Caco-2 (cell line): ENCODE measurements at regions not wholly inside any gene's neighbourhood (a gene's known extent, or its start where the extent isn't known, plus 50 kb on each side); places are given as distances from the start of the nearest gene placed in this dataset.

Source experiments
- BruUV-seq: library from RNA; stranded (reverse); fragments of 400-500 nt; replicated peaks from 2 replicates; lab custom pipeline; 2021; lab: Mats Ljungman, UMichigan
- CTCF ChIA-PET: fragments of 300-600 bp; sonication (Branson Sonifier 250); formaldehyde crosslinking; loops from one replicate; lab custom pipeline; 2022; ENCODE audit warnings: antibody characterized with exemption; lab: Charles Lee
- POLR2A ChIA-PET: fragments of 300-600 bp; sonication (Branson Sonifier 250); formaldehyde crosslinking; loops from one replicate; lab custom pipeline; 2022; ENCODE audit warnings: antibody characterized with exemption; lab: Charles Lee
- DNase-seq, 2 experiments: peaks; one replicate each; pipeline versions ENCODE4 v3.0.0 to v3.0.0-alpha.2; 2020 to 2022
- H3K27me3 ChIP-seq: replicated peaks from 2 replicates; pipeline ENCODE4 v1.6.0; 2011; ENCODE audit warnings: low read length; ENCODE audit not compliant: control insufficient read depth, insufficient read depth
- H3K36me3 ChIP-seq: 2 replicates; pipeline ENCODE4 v1.5.1; 2011; ENCODE audit warnings: low read length; ENCODE audit not compliant: control insufficient read depth, insufficient read depth
- H3K4me1 ChIP-seq: fragments of 250-450 bp; sonication (Bioruptor Pico); 2 replicates; pipeline ENCODE4 v1.5.1; 2020; ENCODE audit warnings: mild to moderate bottlenecking
- H3K4me3 ChIP-seq: 2 replicates; pipeline ENCODE4 v1.5.1; 2011; ENCODE audit warnings: low read depth, mild to moderate bottlenecking, control low read depth, low read length
- H3K9me3 ChIP-seq: fragments of 250-450 bp; sonication (Bioruptor Pico); 2 replicates; pipeline ENCODE4 v1.5.1; 2020; ENCODE audit warnings: mild to moderate bottlenecking, moderate library complexity
- H3K27ac Mint-ChIP-seq: one replicate; pipeline ENCODE4 v1.8.0; 2022; ENCODE audit warnings: mixed read lengths; ENCODE audit not compliant: unreplicated experiment
- H3K27me3 Mint-ChIP-seq: one replicate; pipeline ENCODE4 v1.8.0; 2022; ENCODE audit warnings: mixed read lengths; ENCODE audit not compliant: insufficient read depth, unreplicated experiment
- H3K36me3 Mint-ChIP-seq: one replicate; pipeline ENCODE4 v1.8.0; 2022; ENCODE audit warnings: mild to moderate bottlenecking, mixed read lengths; ENCODE audit not compliant: insufficient read depth, unreplicated experiment
- H3K4me1 Mint-ChIP-seq: one replicate; pipeline ENCODE4 v1.8.0; 2022; ENCODE audit warnings: low read depth, mixed read lengths; ENCODE audit not compliant: unreplicated experiment
- H3K4me3 Mint-ChIP-seq: one replicate; pipeline ENCODE4 v1.8.0; 2022; ENCODE audit warnings: mild to moderate bottlenecking, moderate library complexity, mixed read lengths; ENCODE audit not compliant: unreplicated experiment
- H3K9me3 Mint-ChIP-seq: one replicate; pipeline ENCODE4 v1.8.0; 2022; ENCODE audit warnings: mixed read lengths; ENCODE audit not compliant: unreplicated experiment
- intact Hi-C: fragments of 100-400 bp; cut with micrococcal nuclease; formaldehyde crosslinking; loops from one replicate; pipeline ENCODE4 v1.10.0; 2022; ENCODE audit not compliant: unreplicated experiment
- TF ChIP-seq, protein P1 (sequence below), 2 experiments: fragments of 200-600 bp in 1 of 2; IDR thresholded peaks; 1 replicate in 1 of 2; 2 replicates in 1 of 2; pipeline versions ENCODE4 v1.5.1 to v1.8.0; 2011 to 2022; ENCODE audit warnings: antibody characterized with exemption in 1 of 2, control low read depth in 1 of 2, inconsistent platforms in 1 of 2, low read depth in 1 of 2, low read length in 1 of 2, mild to moderate bottlenecking in 1 of 2, moderate library complexity in 1 of 2; ENCODE audit not compliant: insufficient read depth in 1 of 2, severe bottlenecking in 1 of 2, unreplicated experiment in 1 of 2

DNA sequence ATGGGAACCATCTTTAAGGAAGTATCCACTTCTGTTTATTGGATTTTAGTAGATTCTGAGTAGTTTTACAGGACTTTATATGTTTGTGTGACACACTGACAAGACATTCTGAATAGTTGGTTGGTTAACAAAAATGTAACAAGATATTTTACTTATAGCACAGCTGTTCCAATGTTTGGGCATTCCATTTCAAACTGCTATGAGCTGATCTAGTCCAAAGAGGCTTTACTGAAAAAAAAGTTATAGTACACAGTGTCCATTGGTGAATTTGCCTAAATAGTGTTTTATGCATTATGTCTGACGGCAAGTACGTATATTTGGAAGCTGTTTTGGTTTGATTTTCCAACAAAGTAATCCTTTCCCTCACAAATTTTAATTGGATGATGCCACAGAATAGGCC is 99.1 kb downstream of the SAMD9 start:
- no peaks in the 10 kb centered on the region for H3K36me3 ChIP-seq
- H3K9me3 Mint-ChIP-seq: no peaks in the 10 kb centered on the region
- no peak overlapping the region for H3K27ac Mint-ChIP-seq
- no peaks in the 10 kb centered on the region for H3K4me1 ChIP-seq
- ChIA-PET POLR2A (no interaction called here), CTCF (no interaction called here)
- TF ChIP-seq, protein P1, sequence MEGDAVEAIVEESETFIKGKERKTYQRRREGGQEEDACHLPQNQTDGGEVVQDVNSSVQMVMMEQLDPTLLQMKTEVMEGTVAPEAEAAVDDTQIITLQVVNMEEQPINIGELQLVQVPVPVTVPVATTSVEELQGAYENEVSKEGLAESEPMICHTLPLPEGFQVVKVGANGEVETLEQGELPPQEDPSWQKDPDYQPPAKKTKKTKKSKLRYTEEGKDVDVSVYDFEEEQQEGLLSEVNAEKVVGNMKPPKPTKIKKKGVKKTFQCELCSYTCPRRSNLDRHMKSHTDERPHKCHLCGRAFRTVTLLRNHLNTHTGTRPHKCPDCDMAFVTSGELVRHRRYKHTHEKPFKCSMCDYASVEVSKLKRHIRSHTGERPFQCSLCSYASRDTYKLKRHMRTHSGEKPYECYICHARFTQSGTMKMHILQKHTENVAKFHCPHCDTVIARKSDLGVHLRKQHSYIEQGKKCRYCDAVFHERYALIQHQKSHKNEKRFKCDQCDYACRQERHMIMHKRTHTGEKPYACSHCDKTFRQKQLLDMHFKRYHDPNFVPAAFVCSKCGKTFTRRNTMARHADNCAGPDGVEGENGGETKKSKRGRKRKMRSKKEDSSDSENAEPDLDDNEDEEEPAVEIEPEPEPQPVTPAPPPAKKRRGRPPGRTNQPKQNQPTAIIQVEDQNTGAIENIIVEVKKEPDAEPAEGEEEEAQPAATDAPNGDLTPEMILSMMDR (IDR thresholded peaks at IDR 0.05; ENCODE audit: insufficient read depth in 1 of 2, low read depth in 1 of 2, low read length in 1 of 2, severe bottlenecking in 1 of 2, unreplicated experiment in 1 of 2): no peak
- H3K4me3 Mint-ChIP-seq: no peak overlapping the region
- BruUV-seq: no TSS peak
- no peaks in the 10 kb centered on the region for H3K27me3 Mint-ChIP-seq
- H3K4me3 ChIP-seq: no peak overlapping the region
- peaks cover 6% of the 10 kb centered on the region for H3K36me3 Mint-ChIP-seq
- no peak for DNase-seq
- H3K4me1 Mint-ChIP-seq: no peaks in the 10 kb centered on the region
- H3K9me3 ChIP-seq: no peaks in the 10 kb centered on the region
- intact Hi-C loops: no loop called here
- no peaks in the 10 kb centered on the region for H3K27me3 ChIP-seq

DNA sequence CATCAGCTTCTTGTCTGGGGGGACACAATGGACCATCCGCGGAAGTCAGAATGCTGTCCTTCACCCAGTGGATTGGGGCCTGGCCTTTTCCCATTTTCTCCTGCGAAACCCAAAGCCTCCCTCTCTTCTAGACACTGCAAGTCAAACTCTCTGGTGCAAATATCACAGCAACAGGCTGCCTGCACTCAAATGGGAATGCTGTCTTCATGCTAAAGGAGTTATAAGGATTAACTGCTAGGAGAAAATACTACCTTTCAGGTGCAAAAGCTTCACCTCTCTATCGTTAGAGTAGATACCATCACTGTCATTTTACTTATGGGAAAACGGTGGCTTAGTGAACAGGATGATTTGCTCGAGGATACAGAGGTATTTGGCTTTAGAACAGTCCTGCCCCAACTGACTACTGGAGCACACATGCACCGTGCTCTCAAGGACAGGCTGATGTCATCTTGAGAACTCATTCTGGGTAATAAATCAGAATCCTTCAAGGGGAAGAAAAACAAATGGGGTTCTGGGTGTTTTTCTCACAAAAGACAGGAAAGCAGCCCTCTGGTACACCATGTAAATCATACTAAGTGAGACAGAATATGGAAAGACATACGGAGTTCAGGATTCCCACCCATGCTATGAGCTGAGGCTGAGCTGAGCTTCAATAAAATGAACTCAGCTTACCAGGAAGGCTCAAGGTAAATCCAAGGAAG is 100.9 kb downstream of the SAMD9 start:
- POLR2A ChIA-PET: no interaction called here
- no peak overlapping the region for H3K27ac Mint-ChIP-seq

DNA sequence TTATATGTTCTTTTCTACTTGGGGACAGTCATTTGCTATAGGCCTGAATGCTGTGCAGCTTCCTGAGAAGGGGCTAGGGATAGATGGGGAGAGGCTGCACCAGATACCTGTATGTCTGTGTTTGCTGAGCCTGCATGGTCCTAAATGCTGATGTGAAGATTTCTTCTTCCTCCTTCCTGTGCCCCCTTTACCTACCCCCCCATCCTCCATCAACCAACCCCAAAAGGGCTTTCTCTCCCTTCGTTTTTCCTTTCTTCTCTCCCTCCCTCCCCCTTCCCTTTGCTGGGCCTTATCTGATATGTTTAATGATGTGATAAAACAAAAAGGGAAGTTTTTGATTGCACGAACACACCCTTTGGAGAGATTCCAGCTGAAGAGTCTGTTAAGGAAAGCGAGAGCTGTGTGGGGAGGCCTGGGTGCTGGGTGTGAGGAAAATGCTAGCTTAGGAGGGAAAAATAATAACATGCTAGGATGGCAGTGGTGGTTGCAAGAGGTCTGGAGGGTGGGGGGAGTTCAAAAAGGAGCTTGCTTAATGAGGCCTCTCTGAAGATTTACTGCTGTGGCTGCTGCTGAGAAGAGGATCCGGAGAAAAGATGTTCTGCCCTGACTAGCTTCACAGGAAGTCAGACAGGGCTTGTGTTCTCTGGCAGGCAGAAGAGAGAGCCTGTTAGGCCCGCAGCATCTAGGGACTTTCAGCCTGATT is 101.8 kb downstream of the SAMD9 start:
- Mint-ChIP-seq H3K36me3 (no peaks in the 10 kb centered on the region), H3K9me3 (no peaks in the 10 kb centered on the region), H3K27ac (no peak overlapping the region), H3K4me3 (no peak overlapping the region), H3K4me1 (no peaks in the 10 kb centered on the region), H3K27me3 (no peaks in the 10 kb centered on the region)
- TF ChIP-seq, protein P1 (IDR thresholded peaks at IDR 0.05; ENCODE audit: insufficient read depth in 1 of 2, low read depth in 1 of 2, low read length in 1 of 2, severe bottlenecking in 1 of 2, unreplicated experiment in 1 of 2): no peak
- BruUV-seq: no TSS peak
- POLR2A ChIA-PET: no interaction called here
- H3K36me3 ChIP-seq: no peaks in the 10 kb centered on the region
- no peak overlapping the region for H3K4me3 ChIP-seq
- no peaks in the 10 kb centered on the region for H3K4me1 ChIP-seq
- no peaks in the 10 kb centered on the region for H3K9me3 ChIP-seq
- CTCF ChIA-PET: no interaction called here
- no peak for DNase-seq
- intact Hi-C loops: no loop called here
- H3K27me3 ChIP-seq: no peaks in the 10 kb centered on the region

More for the DNA sequence above, 100.9 kb downstream of the SAMD9 start:
- no peaks in the 10 kb centered on the region for H3K36me3 ChIP-seq
- no peaks in the 10 kb centered on the region for H3K4me1 Mint-ChIP-seq
- H3K9me3 Mint-ChIP-seq: no peaks in the 10 kb centered on the region
- TF ChIP-seq, protein P1 (IDR thresholded peaks at IDR 0.05; ENCODE audit: insufficient read depth in 1 of 2, low read depth in 1 of 2, low read length in 1 of 2, severe bottlenecking in 1 of 2, unreplicated experiment in 1 of 2): no peak
- H3K9me3 ChIP-seq: no peaks in the 10 kb centered on the region
- H3K27me3 Mint-ChIP-seq: no peaks in the 10 kb centered on the region
- no peak overlapping the region for H3K4me3 ChIP-seq
- intact Hi-C loops: no loop called here
- H3K27me3 ChIP-seq: no peaks in the 10 kb centered on the region
- no peak overlapping the region for H3K4me3 Mint-ChIP-seq
- no TSS peak for BruUV-seq
- CTCF ChIA-PET: no interaction called here
- H3K4me1 ChIP-seq: no peaks in the 10 kb centered on the region
- no peaks in the 10 kb centered on the region for H3K36me3 Mint-ChIP-seq
- no peak for DNase-seq
